ENCODE measurements at regions not wholly inside any gene's neighbourhood (a gene's known extent, or its start where the extent isn't known, plus 50 kb on each side); places are given as distances from the start of the nearest gene placed in this dataset.

- TF ChIP-seq, protein P1, sequence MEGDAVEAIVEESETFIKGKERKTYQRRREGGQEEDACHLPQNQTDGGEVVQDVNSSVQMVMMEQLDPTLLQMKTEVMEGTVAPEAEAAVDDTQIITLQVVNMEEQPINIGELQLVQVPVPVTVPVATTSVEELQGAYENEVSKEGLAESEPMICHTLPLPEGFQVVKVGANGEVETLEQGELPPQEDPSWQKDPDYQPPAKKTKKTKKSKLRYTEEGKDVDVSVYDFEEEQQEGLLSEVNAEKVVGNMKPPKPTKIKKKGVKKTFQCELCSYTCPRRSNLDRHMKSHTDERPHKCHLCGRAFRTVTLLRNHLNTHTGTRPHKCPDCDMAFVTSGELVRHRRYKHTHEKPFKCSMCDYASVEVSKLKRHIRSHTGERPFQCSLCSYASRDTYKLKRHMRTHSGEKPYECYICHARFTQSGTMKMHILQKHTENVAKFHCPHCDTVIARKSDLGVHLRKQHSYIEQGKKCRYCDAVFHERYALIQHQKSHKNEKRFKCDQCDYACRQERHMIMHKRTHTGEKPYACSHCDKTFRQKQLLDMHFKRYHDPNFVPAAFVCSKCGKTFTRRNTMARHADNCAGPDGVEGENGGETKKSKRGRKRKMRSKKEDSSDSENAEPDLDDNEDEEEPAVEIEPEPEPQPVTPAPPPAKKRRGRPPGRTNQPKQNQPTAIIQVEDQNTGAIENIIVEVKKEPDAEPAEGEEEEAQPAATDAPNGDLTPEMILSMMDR (IDR thresholded peaks at IDR 0.05), result no peak
- no peak for TF ChIP-seq POLR2A (IDR thresholded peaks at IDR 0.05)
These were observed 1281.6 kb downstream of the HACE1 start for GRCh38 chr6:103578115-103578514.
